Nephron progenitor cell (in vitro differentiated cells): ENCODE measurements at regions not wholly inside any gene's neighbourhood (a gene's known extent, or its start where the extent isn't known, plus 50 kb on each side); places are given as distances from the start of the nearest gene placed in this dataset.

Experiments used
- DNase-seq: peaks from one replicate; pipeline ENCODE4 v3.0.0; 2021
- H3K27ac Mint-ChIP-seq: 2 replicates; pipeline ENCODE4 v1.8.0; 2021; ENCODE audit warnings: mild to moderate bottlenecking, moderate library complexity, mixed read lengths
- H3K27me3 Mint-ChIP-seq: 2 replicates; pipeline ENCODE4 v1.8.0; 2021; ENCODE audit warnings: mild to moderate bottlenecking, low read depth, mixed read lengths; ENCODE audit not compliant: poor library complexity
- H3K36me3 Mint-ChIP-seq: 2 replicates; pipeline ENCODE4 v1.8.0; 2021; ENCODE audit warnings: low read depth, mixed read lengths
- H3K4me1 Mint-ChIP-seq: 2 replicates; pipeline ENCODE4 v1.8.0; 2021; ENCODE audit warnings: mixed read lengths
- H3K4me3 Mint-ChIP-seq: 2 replicates; pipeline ENCODE4 v1.8.0; 2021; ENCODE audit warnings: mild to moderate bottlenecking, moderate library complexity, mixed read lengths
- H3K9me3 Mint-ChIP-seq: 2 replicates; pipeline ENCODE4 v1.8.0; 2021; ENCODE audit warnings: mild to moderate bottlenecking, moderate library complexity, mixed read lengths
- CTCF ChIP-seq: fragments of 200-600 bp; sonication (generic); IDR thresholded peaks from 2 replicates; pipeline ENCODE4 v1.5.0; 2021; ENCODE audit warnings: antibody characterized with exemption

- H3K9me3 Mint-ChIP-seq = peaks cover 16% of the 10 kb centered on the region
- H3K36me3 Mint-ChIP-seq = no peaks in the 10 kb centered on the region
- peak overlapping the region; percentile 8 for H3K27ac Mint-ChIP-seq
- H3K4me1 Mint-ChIP-seq = peaks cover 42% of the 10 kb centered on the region
- DNase-seq = no peak
- H3K27me3 Mint-ChIP-seq = peaks cover 8% of the 10 kb centered on the region
- TF ChIP-seq CTCF = no peak
- no peak overlapping the region for H3K4me3 Mint-ChIP-seq
Measured at GRCh38 chr3:84042399-84043106, 916.2 kb upstream of the CADM2 start.

GRCh38 chr3:84066915-84067314, 891.9 kb upstream of the CADM2 start:
- Mint-ChIP-seq H3K4me1 (no peaks in the 10 kb centered on the region), H3K27ac (no peak overlapping the region), H3K36me3 (no peaks in the 10 kb centered on the region), H3K4me3 (no peak overlapping the region), H3K27me3 (peaks cover 3% of the 10 kb centered on the region), H3K9me3 (no peaks in the 10 kb centered on the region)
- no peak for TF ChIP-seq CTCF
- DNase-seq = no peak

- H3K27me3 Mint-ChIP-seq = no peaks in the 10 kb centered on the region
- no peak for DNase-seq
- H3K4me3 Mint-ChIP-seq = no peak overlapping the region
- no peaks in the 10 kb centered on the region for H3K36me3 Mint-ChIP-seq
- no peak overlapping the region for H3K27ac Mint-ChIP-seq
- no peak for TF ChIP-seq CTCF
- no peaks in the 10 kb centered on the region for H3K4me1 Mint-ChIP-seq
- H3K9me3 Mint-ChIP-seq = peaks cover 4% of the 10 kb centered on the region
Measured at GRCh38 chr3:84073664-84074063, 885.1 kb upstream of the CADM2 start.

- Mint-ChIP-seq H3K4me1 (no peaks in the 10 kb centered on the region), H3K27me3 (no peaks in the 10 kb centered on the region), H3K4me3 (no peak overlapping the region), H3K36me3 (no peaks in the 10 kb centered on the region), H3K27ac (no peak overlapping the region), H3K9me3 (peaks cover 4% of the 10 kb centered on the region)
- no peak for DNase-seq
- no peak for TF ChIP-seq CTCF
Measured at GRCh38 chr3:84074767-84075166, 884.0 kb upstream of the CADM2 start.

- H3K9me3 Mint-ChIP-seq = peaks cover 4% of the 10 kb centered on the region
- no peak overlapping the region for H3K4me3 Mint-ChIP-seq
- TF ChIP-seq CTCF = peak; percentile 28
- no peaks in the 10 kb centered on the region for H3K27me3 Mint-ChIP-seq
- H3K36me3 Mint-ChIP-seq = no peaks in the 10 kb centered on the region
- no peak for DNase-seq
- no peaks in the 10 kb centered on the region for H3K4me1 Mint-ChIP-seq
- no peak overlapping the region for H3K27ac Mint-ChIP-seq
Measured at GRCh38 chr3:84077479-84077878, 881.3 kb upstream of the CADM2 start.

- H3K36me3 Mint-ChIP-seq = no peaks in the 10 kb centered on the region
- no peak overlapping the region for H3K4me3 Mint-ChIP-seq
- no peak overlapping the region for H3K27ac Mint-ChIP-seq
- no peaks in the 10 kb centered on the region for H3K27me3 Mint-ChIP-seq
- no peak for TF ChIP-seq CTCF
- no peak for DNase-seq
- H3K9me3 Mint-ChIP-seq = peaks cover 27% of the 10 kb centered on the region
- no peaks in the 10 kb centered on the region for H3K4me1 Mint-ChIP-seq
Measured at GRCh38 chr3:84082726-84083125, 876.1 kb upstream of the CADM2 start.
